Nephron (organoid): ENCODE measurements at regions not wholly inside any gene's neighbourhood (a gene's known extent, or its start where the extent isn't known, plus 50 kb on each side); places are given as distances from the start of the nearest gene placed in this dataset.

ENCODE experiments used
- H3K27ac Mint-ChIP-seq, 3 experiments: 2 replicates each; pipeline ENCODE4 v1.8.0; 2020; ENCODE audit warnings: mixed read lengths in 3 of 3, mild to moderate bottlenecking in 2 of 3, moderate library complexity in 1 of 3
- H3K27me3 Mint-ChIP-seq: 2 replicates; pipeline ENCODE4 v1.8.0; 2021; ENCODE audit warnings: low read depth, mild to moderate bottlenecking, moderate library complexity, mixed read lengths
- H3K36me3 Mint-ChIP-seq: 2 replicates; pipeline ENCODE4 v1.8.0; 2020; ENCODE audit warnings: low read depth, mixed read lengths
- H3K4me1 Mint-ChIP-seq: 2 replicates; pipeline ENCODE4 v1.8.0; 2020; ENCODE audit warnings: mixed read lengths
- H3K4me3 Mint-ChIP-seq, 3 experiments: 2 replicates each; pipeline ENCODE4 v1.8.0; 2020; ENCODE audit warnings: mild to moderate bottlenecking in 3 of 3, mixed read lengths in 3 of 3, moderate library complexity in 2 of 3
- H3K9me3 Mint-ChIP-seq: 2 replicates; pipeline ENCODE4 v1.8.0; 2020; ENCODE audit warnings: mixed read lengths
- CTCF ChIP-seq, 3 experiments: fragments of 200-600 bp; sonication (generic); IDR thresholded peaks; one replicate each; pipeline ENCODE4 v1.5.0; 2021; ENCODE audit warnings: antibody characterized with exemption in 3 of 3; ENCODE audit not compliant: unreplicated experiment in 3 of 3

GRCh38 chr2:133859578-133859977, 291.3 kb upstream of the NCKAP5 start:
- Mint-ChIP-seq H3K4me1 (no peaks in the 10 kb centered on the region), H3K27ac (no peak overlapping the region), H3K9me3 (no peaks in the 10 kb centered on the region), H3K36me3 (no peaks in the 10 kb centered on the region), H3K4me3 (no peak overlapping the region), H3K27me3 (peaks cover 20% of the 10 kb centered on the region)
- no peak for TF ChIP-seq CTCF (IDR thresholded peaks at IDR 0.05; ENCODE audit: unreplicated experiment in 3 of 3)

- Mint-ChIP-seq H3K36me3 (no peaks in the 10 kb centered on the region), H3K4me1 (no peaks in the 10 kb centered on the region), H3K9me3 (no peaks in the 10 kb centered on the region), H3K27ac (no peak overlapping the region), H3K27me3 (peaks cover 18% of the 10 kb centered on the region), H3K4me3 (no peak overlapping the region)
- TF ChIP-seq CTCF (IDR thresholded peaks at IDR 0.05; ENCODE audit: unreplicated experiment in 3 of 3) = no peak
Measured at GRCh38 chr2:133862400-133862977, 294.2 kb upstream of the NCKAP5 start.

GRCh38 chr2:133863106-133863800, 295.0 kb upstream of the NCKAP5 start:
- Mint-ChIP-seq H3K36me3 (no peaks in the 10 kb centered on the region), H3K4me1 (no peaks in the 10 kb centered on the region), H3K27ac (no peak overlapping the region), H3K27me3 (peaks cover 14% of the 10 kb centered on the region), H3K9me3 (no peaks in the 10 kb centered on the region), H3K4me3 (no peak overlapping the region)
- no peak for TF ChIP-seq CTCF (IDR thresholded peaks at IDR 0.05; ENCODE audit: unreplicated experiment in 3 of 3)

GRCh38 chr2:133865141-133865540, 296.9 kb upstream of the NCKAP5 start:
- TF ChIP-seq CTCF (IDR thresholded peaks at IDR 0.05; ENCODE audit: unreplicated experiment in 3 of 3) = no peak
- Mint-ChIP-seq H3K36me3 (no peaks in the 10 kb centered on the region), H3K4me3 (no peak overlapping the region), H3K27me3 (peaks cover 5% of the 10 kb centered on the region), H3K4me1 (no peaks in the 10 kb centered on the region), H3K27ac (no peak overlapping the region), H3K9me3 (peaks cover 4% of the 10 kb centered on the region)

GRCh38 chr2:133867166-133867565, 298.9 kb upstream of the NCKAP5 start:
- peaks cover 5% of the 10 kb centered on the region for H3K27me3 Mint-ChIP-seq
- H3K4me1 Mint-ChIP-seq = no peaks in the 10 kb centered on the region
- H3K27ac Mint-ChIP-seq = no peak overlapping the region
- H3K36me3 Mint-ChIP-seq = no peaks in the 10 kb centered on the region
- peaks cover 7% of the 10 kb centered on the region for H3K9me3 Mint-ChIP-seq
- H3K4me3 Mint-ChIP-seq = no peak overlapping the region
- TF ChIP-seq CTCF (IDR thresholded peaks at IDR 0.05; ENCODE audit: unreplicated experiment in 3 of 3) = no peak
